ENCODE measurements at regions not wholly inside any gene's neighbourhood (a gene's known extent, or its start where the extent isn't known, plus 50 kb on each side); places are given as distances from the start of the nearest gene placed in this dataset.

- H3K27ac ChIP-seq (replicated peaks in 1 of 4): no peak overlapping the region
- TF ChIP-seq EP300 (IDR thresholded peaks at IDR 0.05): no peak
- no peak for TF ChIP-seq POLR2A (IDR thresholded peaks at IDR 0.05; ENCODE audit: low read depth)
- TF ChIP-seq CTCF (IDR thresholded peaks at IDR 0.05): no peak
- no peak for TF ChIP-seq POLR2AphosphoS5 (IDR thresholded peaks at IDR 0.05)
- no peaks in the 10 kb centered on the region for H3K9me3 ChIP-seq
- H3K4me3 ChIP-seq: no peak overlapping the region
- WGBS: 84% methylated on average over 2 of the region's 2 CpGs
- intact Hi-C loops (cut with DNase I): no loop called here
- no peaks in the 10 kb centered on the region for H3K27me3 ChIP-seq
- no peaks in the 10 kb centered on the region for H3K36me3 ChIP-seq
- no peak for DNase-seq (ENCODE audit: extremely low spot score)
- no peaks in the 10 kb centered on the region for H3K4me1 ChIP-seq
These were observed 202.2 kb upstream of the ST6GAL2 start for GRCh38 chr2:107088156-107088555.

- Histone ChIP-seq H3K27ac (replicated peaks in 1 of 4) (no peak overlapping the region), H3K4me3 (no peak overlapping the region), H3K4me1 (no peaks in the 10 kb centered on the region), H3K27me3 (no peaks in the 10 kb centered on the region), H3K36me3 (no peaks in the 10 kb centered on the region), H3K9me3 (no peaks in the 10 kb centered on the region)
- TF ChIP-seq POLR2A (IDR thresholded peaks at IDR 0.05; ENCODE audit: low read depth): no peak
- TF ChIP-seq POLR2AphosphoS5 (IDR thresholded peaks at IDR 0.05): no peak
- no peak for TF ChIP-seq EP300 (IDR thresholded peaks at IDR 0.05)
- TF ChIP-seq CTCF (IDR thresholded peaks at IDR 0.05): no peak
- WGBS: 87% methylated on average over 7 of the region's 7 CpGs
- no peak for DNase-seq (ENCODE audit: extremely low spot score)
- intact Hi-C loops (cut with DNase I): no loop called here
These were observed 205.3 kb upstream of the ST6GAL2 start for GRCh38 chr2:107091163-107091864.

GRCh38 chr2:107093426-107093957 lies 207.5 kb upstream of the ST6GAL2 start:
- TF ChIP-seq POLR2A (IDR thresholded peaks at IDR 0.05; ENCODE audit: low read depth): no peak
- no peak for TF ChIP-seq CTCF (IDR thresholded peaks at IDR 0.05)
- no peak for TF ChIP-seq EP300 (IDR thresholded peaks at IDR 0.05)
- no peak for TF ChIP-seq POLR2AphosphoS5 (IDR thresholded peaks at IDR 0.05)
- DNase-seq (ENCODE audit: extremely low spot score): no peak
- Histone ChIP-seq H3K9me3 (no peaks in the 10 kb centered on the region), H3K4me3 (no peak overlapping the region), H3K27me3 (no peaks in the 10 kb centered on the region), H3K4me1 (no peaks in the 10 kb centered on the region), H3K27ac (replicated peaks in 1 of 4) (no peak overlapping the region), H3K36me3 (no peaks in the 10 kb centered on the region)
- WGBS: 90% methylated on average over 4 of the region's 4 CpGs
- intact Hi-C loops (cut with DNase I): no loop called here

- Histone ChIP-seq H3K4me1 (no peaks in the 10 kb centered on the region), H3K9me3 (no peaks in the 10 kb centered on the region), H3K4me3 (no peak overlapping the region), H3K27ac (replicated peaks in 1 of 4) (no peak overlapping the region), H3K36me3 (no peaks in the 10 kb centered on the region), H3K27me3 (no peaks in the 10 kb centered on the region)
- no peak for DNase-seq (ENCODE audit: extremely low spot score)
- TF ChIP-seq CTCF (IDR thresholded peaks at IDR 0.05): no peak
- no peak for TF ChIP-seq POLR2A (IDR thresholded peaks at IDR 0.05; ENCODE audit: low read depth)
- intact Hi-C loops (cut with DNase I): no loop called here
- WGBS: 90% methylated on average over 4 of the region's 4 CpGs
These were observed 208.6 kb upstream of the ST6GAL2 start for GRCh38 chr2:107094450-107094986.

All from esophagus muscularis mucosa (tissue), 4 donors.